Neuronal stem cell (in vitro differentiated cells): ENCODE measurements at regions not wholly inside any gene's neighbourhood (a gene's known extent, or its start where the extent isn't known, plus 50 kb on each side); places are given as distances from the start of the nearest gene placed in this dataset.
A peak's percentile ranks its signal among the peaks of the same experiment; 100 is the strongest.

Experiments
- DNase-seq: peaks from one replicate; pipeline ENCODE4 v3.0.0-alpha.2; 2013; ENCODE audit warnings: low spot score
- H2AFZ ChIP-seq: one replicate; pipeline ENCODE4 v1.6.1; 2013; ENCODE audit warnings: mild to moderate bottlenecking, low read length, inconsistent platforms
- H2AK5ac ChIP-seq: 2 replicates; pipeline ENCODE4 v1.6.1; 2013; ENCODE audit warnings: low read depth, mild to moderate bottlenecking, inconsistent platforms, low read length, moderate library complexity, mixed read lengths
- H2BK120ac ChIP-seq: 2 replicates; pipeline ENCODE4 v1.6.1; 2013; ENCODE audit warnings: low read depth, mild to moderate bottlenecking, inconsistent platforms, low read length, moderate library complexity, mixed read lengths
- H2BK12ac ChIP-seq: one replicate; pipeline ENCODE4 v1.6.1; 2013; ENCODE audit warnings: low read length, inconsistent platforms
- H2BK15ac ChIP-seq: 2 replicates; pipeline ENCODE4 v1.6.1; 2013; ENCODE audit warnings: mild to moderate bottlenecking, low read length, inconsistent platforms, mixed read lengths
- H2BK5ac ChIP-seq: one replicate; pipeline ENCODE4 v1.6.1; 2013; ENCODE audit warnings: inconsistent platforms, mild to moderate bottlenecking, low read length, moderate library complexity
- H3K14ac ChIP-seq: one replicate; pipeline ENCODE4 v1.6.1; 2013; ENCODE audit warnings: low read length, inconsistent platforms
- H3K18ac ChIP-seq: 2 replicates; pipeline ENCODE4 v1.6.1; 2013; ENCODE audit warnings: low read length, inconsistent platforms
- H3K23ac ChIP-seq: 2 replicates; pipeline ENCODE4 v1.6.1; 2013; ENCODE audit warnings: low read depth, mild to moderate bottlenecking, mixed read lengths, low read length, inconsistent platforms; ENCODE audit not compliant: poor library complexity
- H3K27ac ChIP-seq: replicated peaks from 3 replicates; pipeline ENCODE4 v1.5.1; 2013; ENCODE audit warnings: low read length, inconsistent platforms
- H3K27me3 ChIP-seq, 3 experiments: 2 replicates each; pipeline ENCODE4 v1.6.1; 2013; ENCODE audit warnings: low read length in 3 of 3, mild to moderate bottlenecking in 2 of 3, inconsistent platforms in 1 of 3, low read depth in 1 of 3, mixed read lengths in 1 of 3, moderate library complexity in 1 of 3; ENCODE audit not compliant: control insufficient read depth in 3 of 3, insufficient read depth in 3 of 3
- H3K36me3 ChIP-seq, 2 donors: replicated peaks in 1 of 2; 2 replicates each; pipeline ENCODE4 v1.6.1; 2013; ENCODE audit warnings: low read length in 2 of 2; ENCODE audit not compliant: control insufficient read depth in 2 of 2, insufficient read depth in 2 of 2
- H3K4ac ChIP-seq: 2 replicates; pipeline ENCODE4 v1.6.1; 2013; ENCODE audit warnings: inconsistent platforms, mild to moderate bottlenecking, low read length, moderate library complexity
- H3K4me1 ChIP-seq, 2 donors: 1 replicate in 1 of 2; 2 replicates in 1 of 2; pipeline ENCODE4 v1.6.1; 2013; ENCODE audit warnings: low read length in 2 of 2, low read depth in 1 of 2; ENCODE audit not compliant: control insufficient read depth in 2 of 2, insufficient read depth in 1 of 2
- H3K4me2 ChIP-seq: one replicate; pipeline ENCODE4 v1.6.1; 2013; ENCODE audit warnings: mild to moderate bottlenecking, low read length, inconsistent platforms; ENCODE audit not compliant: insufficient read depth, poor library complexity, severe bottlenecking
- H3K4me3 ChIP-seq, 2 donors: 2 replicates each; pipeline ENCODE4 v1.5.1; 2013; ENCODE audit warnings: low read length in 2 of 2, mild to moderate bottlenecking in 2 of 2, inconsistent platforms in 1 of 2, moderate library complexity in 1 of 2
- H3K79me1 ChIP-seq: one replicate; pipeline ENCODE4 v1.6.1; 2013; ENCODE audit warnings: low read depth, mild to moderate bottlenecking, inconsistent platforms, low read length, moderate library complexity
- H3K9ac ChIP-seq: one replicate; pipeline ENCODE4 v1.6.1; 2013; ENCODE audit warnings: mild to moderate bottlenecking, low read depth, low read length, inconsistent platforms; ENCODE audit not compliant: poor library complexity
- H3K9me3 ChIP-seq, 2 donors: replicated peaks in 1 of 2; 2 replicates each; pipeline versions ENCODE3 to v1.6.1; 2013; ENCODE audit warnings: low read length in 2 of 2, mild to moderate bottlenecking in 2 of 2, inconsistent platforms in 1 of 2, low read depth in 1 of 2, mixed read lengths in 1 of 2, moderate library complexity in 1 of 2; ENCODE audit not compliant: control insufficient read depth in 2 of 2, insufficient read depth in 1 of 2
- H4K8ac ChIP-seq: one replicate; pipeline ENCODE4 v1.6.1; 2013; ENCODE audit warnings: low read depth, mild to moderate bottlenecking, inconsistent platforms, low read length, moderate library complexity
- H4K91ac ChIP-seq: one replicate; pipeline ENCODE4 v1.6.1; 2013; ENCODE audit warnings: low read length, low read depth, mild to moderate bottlenecking, inconsistent platforms; ENCODE audit not compliant: poor library complexity
- WGBS, 2 donors: extraction: QIAGEN DNeasy Blood & Tissue Kit; methylation state at CpG; one replicate each; pipeline ENCODE4 v1.1.7; 2013; ENCODE audit warnings: missing lambda C conversion rate in 2 of 2, mixed read lengths in 1 of 2; ENCODE audit not compliant: insufficient read length in 2 of 2, insufficient replicate concordance in 1 of 2; ENCODE audit errors: extremely low coverage in 2 of 2; 5-methylcytosine and 5-hydroxymethylcytosine counted together

- no peak overlapping the region for H3K4ac ChIP-seq
- H2BK5ac ChIP-seq: no peak overlapping the region
- no CpG with 5 or more reads among the region's 4 CpGs for WGBS, 2 donors
- H4K91ac ChIP-seq: no peak overlapping the region
- no peak overlapping the region for H3K9ac ChIP-seq
- no peak overlapping the region for H3K18ac ChIP-seq
- no peak overlapping the region for H3K23ac ChIP-seq
- H4K8ac ChIP-seq: no peak overlapping the region
- no peak overlapping the region for H2BK12ac ChIP-seq
- H2BK120ac ChIP-seq: no peak overlapping the region
- H2AFZ ChIP-seq: no peak overlapping the region
- no peak overlapping the region for H2AK5ac ChIP-seq
- peaks cover 2 to 25% of the 10 kb centered on the region in 2 donors for H3K4me1 ChIP-seq
- H3K36me3 ChIP-seq: no peaks in the 10 kb centered on the region
- H3K4me3 ChIP-seq: no peak overlapping the region
- DNase-seq: no peak
- peak overlapping the region; percentile 18 for H3K27ac ChIP-seq
- no peak overlapping the region for H2BK15ac ChIP-seq
- no peak overlapping the region for H3K4me2 ChIP-seq
- H3K9me3 ChIP-seq: no peaks in the 10 kb centered on the region
- no peaks in the 10 kb centered on the region for H3K79me1 ChIP-seq
- H3K27me3 ChIP-seq: no peaks in the 10 kb centered on the region
- no peak overlapping the region for H3K14ac ChIP-seq
Measured at GRCh38 chr5:124995421-124995820, 249.0 kb upstream of the ZNF608 start.

GRCh38 chr5:124996023-124996763 is 249.8 kb upstream of the ZNF608 start:
- Histone ChIP-seq H3K9me3 (no peaks in the 10 kb centered on the region), H3K4me1 (peaks cover 5 to 27% of the 10 kb centered on the region in 2 donors), H3K9ac (no peak overlapping the region), H2BK12ac (no peak overlapping the region), H2BK5ac (no peak overlapping the region), H3K14ac (no peak overlapping the region), H2AFZ (no peak overlapping the region), H3K79me1 (no peaks in the 10 kb centered on the region), H3K4me3 (no peak overlapping the region), H2BK15ac (no peak overlapping the region), H3K23ac (no peak overlapping the region), H3K27me3 (no peaks in the 10 kb centered on the region), H3K18ac (no peak overlapping the region), H3K4ac (no peak overlapping the region), H2BK120ac (no peak overlapping the region), H4K91ac (no peak overlapping the region), H2AK5ac (no peak overlapping the region), H3K4me2 (no peak overlapping the region), H4K8ac (no peak overlapping the region), H3K36me3 (no peaks in the 10 kb centered on the region), H3K27ac (peak overlapping the region; percentile 83)
- no CpG with 5 or more reads among the region's 4 CpGs for WGBS, 2 donors
- peak; percentile 78 for DNase-seq

GRCh38 chr5:124996764-124997077 is 250.3 kb upstream of the ZNF608 start:
- H2AFZ ChIP-seq: no peak overlapping the region
- no peak overlapping the region for H3K14ac ChIP-seq
- no peak overlapping the region for H3K23ac ChIP-seq
- H3K79me1 ChIP-seq: no peaks in the 10 kb centered on the region
- no peak overlapping the region for H4K8ac ChIP-seq
- no peak overlapping the region for H4K91ac ChIP-seq
- no peak overlapping the region for H3K4ac ChIP-seq
- peak overlapping the region; percentile 38 for H3K27ac ChIP-seq
- peak; percentile 67 for DNase-seq
- H3K4me3 ChIP-seq: no peak overlapping the region
- H2BK15ac ChIP-seq: no peak overlapping the region
- no CpG with 5 or more reads among the region's 3 CpGs for WGBS, 2 donors
- no peak overlapping the region for H2BK120ac ChIP-seq
- H2BK5ac ChIP-seq: no peak overlapping the region
- peaks cover 6 to 28% of the 10 kb centered on the region in 2 donors for H3K4me1 ChIP-seq
- H3K18ac ChIP-seq: no peak overlapping the region
- H3K4me2 ChIP-seq: no peak overlapping the region
- H3K9ac ChIP-seq: no peak overlapping the region
- H3K27me3 ChIP-seq: no peaks in the 10 kb centered on the region
- no peak overlapping the region for H2AK5ac ChIP-seq
- no peaks in the 10 kb centered on the region for H3K9me3 ChIP-seq
- H2BK12ac ChIP-seq: no peak overlapping the region
- H3K36me3 ChIP-seq: no peaks in the 10 kb centered on the region

- no CpG with 5 or more reads among the region's 3 CpGs for WGBS, 2 donors
- Histone ChIP-seq H2BK5ac (no peak overlapping the region), H2BK15ac (no peak overlapping the region), H3K23ac (no peak overlapping the region), H3K14ac (no peak overlapping the region), H3K36me3 (no peaks in the 10 kb centered on the region), H2BK120ac (no peak overlapping the region), H3K27me3 (no peaks in the 10 kb centered on the region), H4K8ac (no peak overlapping the region), H3K18ac (no peak overlapping the region), H3K27ac (peak overlapping the region; percentile 38), H4K91ac (no peak overlapping the region), H3K9ac (no peak overlapping the region), H2AK5ac (no peak overlapping the region), H3K79me1 (no peaks in the 10 kb centered on the region), H3K4me2 (no peak overlapping the region), H2BK12ac (no peak overlapping the region), H2AFZ (no peak overlapping the region), H3K4me1 (peaks cover 3 to 28% of the 10 kb centered on the region in 2 donors), H3K4me3 (no peak overlapping the region), H3K9me3 (no peaks in the 10 kb centered on the region), H3K4ac (no peak overlapping the region)
- no peak for DNase-seq
Measured at GRCh38 chr5:124997186-124997893, 250.9 kb upstream of the ZNF608 start.
